ENCODE measurements at regions not wholly inside any gene's neighbourhood (a gene's known extent, or its start where the extent isn't known, plus 50 kb on each side); places are given as distances from the start of the nearest gene placed in this dataset.

- no peak for DNase-seq
- WGBS (ENCODE audit: insufficient coverage), result 92% methylated on average over 19 of the region's 19 CpGs
- Histone ChIP-seq H3K9me3 (replicated peaks in 1 of 2; ENCODE audit: control insufficient read depth in 1 of 2, insufficient read depth in 1 of 2, low read length in 2 of 2) (no peaks in the 10 kb centered on the region), H3K4me3 (replicated peaks in 1 of 3; ENCODE audit: low read depth in 2 of 3, low read length in 3 of 3) (no peak overlapping the region), H3K4me1 (ENCODE audit: control insufficient read depth in 1 of 2, insufficient read depth in 2 of 2, low read length in 2 of 2) (peaks cover 2 to 6% of the 10 kb centered on the region in 2 donors), H3K79me2 (ENCODE audit: insufficient read depth, low read length) (no peaks in the 10 kb centered on the region), H3K9ac (ENCODE audit: insufficient read depth, low read length, poor library complexity, severe bottlenecking) (no peak overlapping the region), H2AFZ (ENCODE audit: insufficient read depth, low read depth, low read length, poor library complexity, severe bottlenecking) (no peak overlapping the region), H3K27ac (ENCODE audit: low read depth in 1 of 2, low read length in 2 of 2) (no peak overlapping the region), H3K27me3 (ENCODE audit: control insufficient read depth in 2 of 2, insufficient read depth in 2 of 2, low read length in 2 of 2) (no peaks in the 10 kb centered on the region), H3K4me2 (replicated peaks; ENCODE audit: extremely low read depth, low read length, poor library complexity, severe bottlenecking) (no peak overlapping the region), H4K20me1 (ENCODE audit: insufficient read depth, low read length) (no peaks in the 10 kb centered on the region), H3K36me3 (replicated peaks in 1 of 2; ENCODE audit: control insufficient read depth in 1 of 2, insufficient read depth in 2 of 2, low read length in 2 of 2) (no peaks in the 10 kb centered on the region)
- no peak overlapping the region for H3K4me3 Mint-ChIP-seq
- H3K4me1 Mint-ChIP-seq, result peaks cover 9% of the 10 kb centered on the region
- H3K27me3 Mint-ChIP-seq (ENCODE audit: low read depth in 3 of 3), result peaks cover 0 to 12% (median 10%) of the 10 kb centered on the region in 3 donors
- H3K36me3 Mint-ChIP-seq, result no peaks in the 10 kb centered on the region
- peaks cover 0 to 8% (median 0%) of the 10 kb centered on the region in 7 donors for H3K9me3 Mint-ChIP-seq
- TF ChIP-seq CTCF (IDR thresholded peaks at IDR 0.05), result no peak
- H3K27ac Mint-ChIP-seq, result no peak overlapping the region
- intact Hi-C loops (cut with micrococcal nuclease), result no loop called here
Observed at GRCh38 chr6:170230520-170231292, 60.2 kb downstream of the DLL1 start.

- H3K4me1 Mint-ChIP-seq, result peaks cover 16% of the 10 kb centered on the region
- 92% methylated on average over 25 of the region's 25 CpGs for WGBS (ENCODE audit: insufficient coverage)
Observed at GRCh38 chr6:170229851-170230519, 60.9 kb downstream of the DLL1 start.

More at GRCh38 chr6:170229851-170230519, 60.9 kb downstream of the DLL1 start:
- no peak overlapping the region for H2AFZ ChIP-seq (ENCODE audit: insufficient read depth, low read depth, low read length, poor library complexity, severe bottlenecking)
- peaks cover 0 to 12% (median 10%) of the 10 kb centered on the region in 3 donors for H3K27me3 Mint-ChIP-seq (ENCODE audit: low read depth in 3 of 3)
- H3K27ac Mint-ChIP-seq, result no peak overlapping the region
- H4K20me1 ChIP-seq (ENCODE audit: insufficient read depth, low read length), result no peaks in the 10 kb centered on the region
- H3K4me3 Mint-ChIP-seq, result no peak overlapping the region
- intact Hi-C loops (cut with micrococcal nuclease), result no loop called here
- no peaks in the 10 kb centered on the region for H3K9me3 ChIP-seq (replicated peaks in 1 of 2; ENCODE audit: control insufficient read depth in 1 of 2, insufficient read depth in 1 of 2, low read length in 2 of 2)
- DNase-seq, result no peak
- H3K4me2 ChIP-seq (replicated peaks; ENCODE audit: extremely low read depth, low read length, poor library complexity, severe bottlenecking), result no peak overlapping the region
- no peaks in the 10 kb centered on the region for H3K27me3 ChIP-seq (ENCODE audit: control insufficient read depth in 2 of 2, insufficient read depth in 2 of 2, low read length in 2 of 2)
- peaks cover 0 to 8% (median 0%) of the 10 kb centered on the region in 7 donors for H3K9me3 Mint-ChIP-seq
- no peak overlapping the region for H3K9ac ChIP-seq (ENCODE audit: insufficient read depth, low read length, poor library complexity, severe bottlenecking)
- H3K79me2 ChIP-seq (ENCODE audit: insufficient read depth, low read length), result no peaks in the 10 kb centered on the region
- H3K4me1 ChIP-seq (ENCODE audit: control insufficient read depth in 1 of 2, insufficient read depth in 2 of 2, low read length in 2 of 2), result peaks cover 9 to 13% of the 10 kb centered on the region in 2 donors
- H3K36me3 Mint-ChIP-seq, result no peaks in the 10 kb centered on the region
- TF ChIP-seq CTCF (IDR thresholded peaks at IDR 0.05), result no peak
- H3K27ac ChIP-seq (ENCODE audit: low read depth in 1 of 2, low read length in 2 of 2), result no peak overlapping the region
- H3K4me3 ChIP-seq (replicated peaks in 1 of 3; ENCODE audit: low read depth in 2 of 3, low read length in 3 of 3), result no peak overlapping the region
- H3K36me3 ChIP-seq (replicated peaks in 1 of 2; ENCODE audit: control insufficient read depth in 1 of 2, insufficient read depth in 2 of 2, low read length in 2 of 2), result no peaks in the 10 kb centered on the region

Data from CD14-positive monocyte (primary cell).